GM18867 (cell line): ENCODE measurements at regions not wholly inside any gene's neighbourhood (a gene's known extent, or its start where the extent isn't known, plus 50 kb on each side); places are given as distances from the start of the nearest gene placed in this dataset.
"Not testable (repeated sequence)": the region's sequence is repeated elsewhere in the genome, so short reads cannot be mapped to it uniquely, and the experiment has no call there.

Source experiments
- ATAC-seq: cut with Tn5 transposase; IDR thresholded peaks from one replicate; pipeline ENCODE4 v1.9.1; 2021; ENCODE audit warnings: mild to moderate bottlenecking, moderate library complexity; ENCODE audit not compliant: unreplicated experiment

DNA sequence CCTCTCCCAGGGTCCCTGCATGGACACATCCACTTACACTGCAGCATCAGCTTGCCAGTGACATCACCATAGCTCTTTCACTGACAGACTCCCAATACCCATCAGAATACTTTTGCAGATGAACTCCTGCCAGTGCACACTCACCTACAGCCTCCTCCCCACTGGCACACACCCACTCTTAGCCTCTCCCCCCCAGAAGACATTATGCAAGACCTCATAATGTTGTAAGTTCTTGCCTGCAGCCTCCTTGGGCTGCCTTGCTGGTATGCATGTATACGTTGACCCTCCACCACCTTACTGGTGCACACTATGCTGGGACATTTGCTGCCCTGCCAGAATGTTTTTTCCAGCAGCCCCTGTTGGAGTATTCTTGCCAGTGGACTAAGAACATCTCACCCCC lies 324.2 kb downstream of the AEBP2 start:
- ATAC-seq, result no peak

DNA sequence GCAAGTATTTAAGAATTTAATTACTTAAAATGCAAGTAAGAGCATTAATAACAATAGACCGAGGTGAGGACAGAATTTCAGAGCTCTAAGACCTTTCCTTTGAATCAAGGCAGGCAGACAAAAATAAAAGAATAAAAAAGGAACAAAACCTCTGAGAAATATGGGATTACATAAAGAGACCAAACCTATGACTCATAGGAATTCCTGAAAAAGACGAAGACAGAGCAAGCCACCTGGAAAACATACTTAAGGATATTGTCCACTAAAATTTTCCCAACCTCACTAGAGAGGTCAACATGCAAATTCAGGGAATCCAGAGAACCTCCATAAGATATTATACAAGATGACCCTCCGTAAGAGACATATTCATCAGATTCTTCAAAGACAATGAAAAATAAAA lies 325.1 kb downstream of the AEBP2 start:
- ATAC-seq, result no peak

DNA sequence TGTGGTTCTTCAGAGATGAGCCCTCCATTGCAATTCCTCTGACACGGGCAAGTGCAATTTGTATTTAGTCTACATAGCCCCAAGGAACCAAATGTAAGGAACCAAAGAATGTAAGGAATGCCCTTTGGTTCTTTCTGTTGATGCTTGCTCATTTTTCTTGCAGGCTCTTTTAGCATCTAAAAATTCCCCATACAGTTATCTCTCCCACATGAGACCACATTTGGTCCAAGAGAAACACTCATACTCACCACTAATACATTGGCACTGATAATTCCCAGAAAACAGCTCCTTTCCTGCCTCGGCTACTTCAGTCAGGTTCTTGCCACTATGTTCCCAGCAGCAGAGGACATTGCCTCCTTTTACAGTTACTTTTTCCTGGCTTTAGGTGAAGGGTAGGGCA lies 332.6 kb downstream of the AEBP2 start:
- no peak for ATAC-seq

DNA sequence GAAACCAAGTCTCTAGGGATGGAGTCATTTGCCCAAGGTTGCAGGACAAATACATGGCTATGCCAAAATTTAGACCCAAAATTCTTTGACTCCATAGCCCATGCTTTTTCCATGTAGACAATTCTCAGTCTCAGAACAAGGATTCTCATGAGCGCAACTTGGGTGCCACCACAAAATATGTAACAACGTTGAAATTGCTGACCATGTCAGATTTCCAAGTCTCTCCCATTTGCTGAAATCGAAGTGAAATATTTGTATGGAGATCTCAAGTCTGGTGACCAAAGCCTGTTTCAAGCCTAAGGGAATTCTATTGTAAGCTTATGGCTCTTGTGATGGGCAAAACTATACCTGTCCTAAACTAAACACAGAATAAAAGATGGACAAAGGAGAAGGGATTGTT lies 333.5 kb downstream of the AEBP2 start:
- no peak for ATAC-seq

DNA sequence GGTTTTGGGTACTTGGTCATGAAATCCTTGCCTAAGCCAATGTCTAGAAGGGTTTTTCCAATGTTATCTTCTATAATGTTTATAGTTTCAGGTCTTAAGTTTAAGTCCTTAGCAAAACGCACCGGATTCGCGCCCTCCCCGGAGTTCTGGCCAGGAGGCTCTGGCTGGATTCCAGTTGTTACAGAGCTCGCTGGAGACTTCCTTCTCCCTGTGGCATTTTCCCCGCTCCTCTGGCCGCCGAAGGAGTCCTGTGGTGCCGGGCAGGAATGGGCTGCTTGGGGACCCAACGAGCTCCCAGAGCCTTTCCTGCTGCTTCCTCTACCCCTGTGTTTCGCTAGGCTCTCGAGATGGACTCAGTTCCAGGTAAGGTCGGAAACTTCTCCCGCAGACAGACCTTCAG lies 335.9 kb downstream of the AEBP2 start:
- no peak for ATAC-seq

DNA sequence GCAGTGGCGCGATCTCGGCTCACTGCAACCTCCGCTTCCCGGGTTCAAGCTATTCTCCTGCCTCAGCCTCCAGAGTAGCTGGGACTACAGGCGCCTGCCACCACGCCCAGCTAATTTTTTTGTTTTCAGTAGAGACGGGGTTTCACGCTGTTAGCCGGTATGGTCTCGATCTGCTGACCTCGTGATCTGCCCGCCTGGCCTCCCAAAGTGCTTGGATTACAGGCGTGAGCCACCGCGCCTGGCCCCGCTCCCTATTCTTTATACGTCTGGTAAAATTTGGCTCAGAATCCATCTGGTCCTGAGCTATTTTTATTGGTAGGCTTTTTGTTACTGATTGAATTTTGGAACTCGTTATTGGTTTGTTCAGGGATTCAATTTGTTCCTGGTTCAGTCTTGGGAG lies 336.7 kb downstream of the AEBP2 start:
- ATAC-seq, result not testable (repeated sequence)

DNA sequence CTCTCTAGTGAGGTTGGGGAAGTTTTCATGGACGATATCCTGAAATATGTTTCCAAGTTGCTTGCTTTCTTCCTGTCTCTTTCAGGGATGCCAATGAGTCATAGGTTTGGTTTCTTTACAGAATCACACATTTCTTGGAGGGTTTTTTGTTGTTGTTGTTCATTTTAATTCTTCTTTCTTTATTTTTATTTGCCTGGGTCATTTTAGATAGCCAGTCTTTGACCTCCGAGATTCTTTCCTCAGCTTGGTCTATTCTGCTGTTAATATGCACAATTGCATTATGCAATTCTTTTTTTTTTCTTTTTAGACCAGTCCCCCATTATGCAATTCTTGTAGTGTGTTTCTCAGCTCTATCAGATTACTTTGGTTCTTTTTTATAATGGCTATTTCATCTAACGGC lies 338.9 kb downstream of the AEBP2 start:
- no peak for ATAC-seq

DNA sequence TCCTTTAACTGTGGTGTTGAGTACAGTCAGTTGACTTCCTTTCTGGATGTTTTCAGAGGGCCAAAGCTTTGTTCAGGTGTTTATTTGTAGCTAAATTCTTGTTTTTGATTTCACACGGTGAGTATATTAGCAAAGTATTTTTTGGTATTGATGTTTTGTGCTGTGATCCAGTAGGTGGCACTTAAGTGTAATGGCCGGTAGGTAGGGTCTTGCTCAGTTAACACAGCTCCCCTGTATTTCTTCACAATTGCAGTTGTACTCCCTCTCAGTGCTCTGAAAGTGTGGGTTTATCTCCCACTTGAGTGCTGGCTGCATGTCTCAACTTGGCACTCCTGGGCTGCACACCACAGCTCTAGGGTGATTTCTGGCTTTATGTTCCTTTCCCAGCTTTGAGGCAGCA lies 339.5 kb downstream of the AEBP2 start:
- ATAC-seq, result no peak

DNA sequence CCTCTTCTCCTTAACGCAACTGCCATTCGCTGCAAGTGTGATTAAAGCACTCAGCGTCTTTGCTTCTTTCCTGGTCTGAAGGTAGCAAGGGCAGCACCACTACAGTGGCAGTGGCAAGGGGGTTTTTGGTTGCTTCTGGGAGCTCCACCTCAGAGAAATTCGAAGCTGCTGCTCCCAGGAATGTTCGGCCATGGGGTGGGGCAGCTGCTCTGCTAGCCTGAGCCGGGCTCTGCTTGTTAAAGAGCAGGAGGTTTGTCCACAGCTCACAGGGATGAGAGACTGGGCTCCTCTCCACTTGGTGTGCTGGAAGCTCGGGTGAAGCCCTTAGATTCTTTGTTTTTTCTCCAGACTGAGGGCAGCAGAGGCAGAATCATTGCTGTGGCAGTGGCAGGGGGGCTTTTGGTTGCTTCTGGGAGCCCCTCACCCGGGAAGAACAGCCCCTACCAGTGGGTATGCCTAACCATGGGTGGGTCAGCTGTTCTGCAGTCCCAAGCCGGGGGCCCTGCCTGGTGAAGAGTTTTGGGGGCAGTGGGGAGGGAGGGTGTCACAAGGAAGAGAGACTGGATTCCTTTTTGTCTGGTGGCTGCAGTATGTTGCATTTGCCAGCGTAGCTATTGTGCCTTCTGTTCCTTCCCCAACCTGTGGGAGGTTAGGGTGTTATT lies 340.2 kb downstream of the AEBP2 start:
- ATAC-seq, result no peak

DNA sequence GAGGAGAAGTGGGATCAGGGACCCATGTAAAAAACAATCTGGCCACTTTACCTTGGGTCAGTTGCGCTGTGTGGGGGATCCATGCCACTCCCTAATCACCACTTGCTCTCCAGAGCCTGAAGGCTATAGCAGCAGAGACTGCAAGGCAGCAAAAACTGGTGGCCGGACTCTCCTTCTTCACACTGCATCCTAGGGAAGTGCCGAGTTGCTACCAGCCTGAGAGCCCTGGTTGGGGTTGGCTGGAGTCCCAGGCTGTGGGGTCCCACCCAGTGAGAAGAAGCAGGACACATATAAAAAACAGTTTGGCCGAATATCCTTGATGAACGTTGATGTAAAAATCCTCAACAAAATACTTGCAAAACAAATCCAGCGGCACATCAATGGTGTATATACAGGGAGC lies 341.2 kb downstream of the AEBP2 start:
- ATAC-seq, result no peak

DNA sequence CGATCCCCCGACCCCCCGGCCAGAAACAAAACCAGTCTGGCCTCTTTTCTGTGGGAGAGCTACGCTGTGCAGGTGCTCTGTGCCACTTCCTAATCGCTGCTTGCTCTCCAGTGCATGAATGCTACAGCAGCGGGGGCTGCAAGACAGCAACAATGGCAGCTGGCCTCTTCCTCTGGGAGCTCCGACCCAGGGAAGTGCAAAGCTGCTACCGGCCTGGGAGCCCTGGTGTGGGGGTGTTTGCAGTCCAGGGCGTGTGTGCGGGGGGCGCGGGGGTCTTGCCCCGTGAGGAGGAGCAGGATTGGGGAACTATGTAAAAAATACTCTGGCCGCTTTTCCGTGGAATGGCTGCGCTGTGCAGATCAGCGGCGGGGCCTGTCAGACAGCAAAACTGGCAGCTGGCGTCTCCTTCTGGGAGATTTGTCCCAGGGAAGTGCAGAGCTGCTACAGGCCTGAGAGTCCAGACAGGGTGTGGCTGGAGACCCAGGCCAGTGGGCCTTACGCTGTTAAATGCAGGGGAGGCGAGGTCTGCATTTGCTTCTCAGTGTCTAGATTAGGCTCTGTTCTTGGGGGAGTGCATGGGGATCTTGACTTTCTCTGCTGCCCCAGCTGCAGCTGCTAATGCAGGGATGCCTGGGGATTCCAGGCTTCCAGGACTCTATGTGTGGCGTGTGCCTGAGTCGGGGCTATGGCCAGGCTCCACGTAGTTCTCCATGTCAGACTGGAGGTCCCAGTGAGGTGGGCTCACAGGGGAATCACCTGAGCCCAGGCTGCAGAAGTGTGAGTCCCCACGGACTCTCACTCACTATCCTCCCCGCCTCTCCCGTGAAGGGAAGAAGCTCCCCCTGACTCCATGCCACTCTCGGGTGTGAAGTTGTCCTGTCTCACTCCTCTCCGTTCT lies 344.5 kb downstream of the AEBP2 start:
- no peak for ATAC-seq

DNA sequence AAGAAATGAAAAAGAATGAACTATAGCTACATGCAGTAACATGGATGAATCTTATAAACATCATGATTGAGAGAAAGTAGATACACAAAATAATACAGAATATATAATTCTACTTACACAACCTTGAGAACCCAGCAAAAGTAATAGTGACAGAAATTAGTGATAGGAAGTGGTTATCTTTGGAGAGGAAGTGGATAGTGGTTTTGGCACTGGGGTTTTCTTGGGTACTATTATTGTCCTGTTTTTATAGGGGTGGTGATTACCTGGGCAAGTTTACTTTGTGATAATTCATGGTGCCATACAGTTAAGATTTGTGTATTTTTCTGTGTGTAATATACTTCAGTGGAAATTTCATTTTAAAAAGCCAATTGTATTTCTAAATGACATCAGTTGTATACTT lies 352.7 kb downstream of the AEBP2 start:
- no peak for ATAC-seq

DNA sequence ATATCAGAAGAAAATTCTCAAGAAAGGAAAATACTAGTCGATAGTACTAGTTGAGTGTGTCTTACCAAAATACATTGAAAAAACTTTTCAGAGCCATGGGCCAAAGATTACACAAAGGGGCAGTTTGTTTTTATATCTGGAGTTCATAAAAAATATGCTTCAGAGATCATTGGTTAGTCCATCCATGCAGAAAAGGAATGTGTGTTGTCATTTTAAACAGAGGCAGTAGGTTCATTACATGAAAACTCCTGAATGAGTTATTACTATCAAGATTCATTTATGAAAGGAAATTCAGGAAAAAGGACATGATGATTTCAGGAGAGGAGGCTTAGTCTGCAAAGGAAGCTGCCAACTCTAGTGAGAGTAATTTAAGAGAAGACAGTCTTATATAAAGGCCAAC lies 354.8 kb downstream of the AEBP2 start:
- ATAC-seq, result no peak

DNA sequence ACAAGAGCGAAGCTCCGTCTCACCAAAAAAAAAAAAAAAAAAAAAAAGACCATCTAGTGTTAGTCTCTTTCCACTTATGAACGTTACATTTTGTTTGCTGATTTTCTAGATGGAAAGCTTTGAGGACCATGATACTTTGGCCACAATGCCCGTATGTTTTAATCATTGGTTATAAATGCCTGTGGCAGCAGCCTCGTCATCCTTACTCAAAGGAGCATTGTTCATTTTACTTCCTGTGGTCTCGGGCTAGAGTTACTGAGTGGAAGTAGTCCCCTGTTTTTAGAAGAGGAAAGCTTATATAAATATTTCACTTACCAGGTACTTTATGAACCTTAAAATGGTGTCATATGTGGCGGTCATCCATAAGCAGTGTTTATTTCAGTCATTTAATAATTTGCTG lies 359.9 kb downstream of the AEBP2 start:
- ATAC-seq, result no peak

DNA sequence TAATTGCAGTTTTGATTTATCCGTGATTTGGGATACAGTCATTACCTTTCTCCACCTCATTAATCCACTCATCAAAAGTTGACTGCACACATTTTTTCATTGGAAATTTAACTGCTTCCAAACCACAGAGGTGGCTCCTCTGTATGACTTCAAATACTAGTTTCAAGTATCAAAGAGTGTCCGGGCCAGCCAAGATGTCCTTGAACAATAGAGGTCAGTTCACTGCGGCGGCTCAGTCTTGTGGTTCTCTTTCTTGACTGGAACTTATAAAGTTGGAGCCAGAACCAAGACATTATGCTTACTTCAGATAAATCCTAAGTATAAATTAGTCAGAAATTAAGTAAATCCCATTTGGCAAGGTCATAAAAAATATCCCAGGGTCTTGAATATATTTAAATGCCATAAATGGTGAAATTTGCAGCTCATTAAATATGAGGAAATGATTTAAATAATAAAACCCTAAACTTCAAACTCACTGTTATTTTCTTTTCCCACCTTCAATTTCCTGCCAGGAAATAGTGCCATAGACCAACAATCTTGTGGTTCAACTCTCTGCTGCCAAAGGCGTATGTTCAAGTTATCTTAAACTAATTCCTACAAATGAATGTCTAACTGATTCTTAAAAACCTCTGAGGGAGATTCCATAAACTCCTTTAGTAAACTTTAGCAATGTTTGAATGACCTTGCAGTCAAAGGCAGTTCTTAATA lies 360.8 kb downstream of the AEBP2 start:
- ATAC-seq, result no peak

DNA sequence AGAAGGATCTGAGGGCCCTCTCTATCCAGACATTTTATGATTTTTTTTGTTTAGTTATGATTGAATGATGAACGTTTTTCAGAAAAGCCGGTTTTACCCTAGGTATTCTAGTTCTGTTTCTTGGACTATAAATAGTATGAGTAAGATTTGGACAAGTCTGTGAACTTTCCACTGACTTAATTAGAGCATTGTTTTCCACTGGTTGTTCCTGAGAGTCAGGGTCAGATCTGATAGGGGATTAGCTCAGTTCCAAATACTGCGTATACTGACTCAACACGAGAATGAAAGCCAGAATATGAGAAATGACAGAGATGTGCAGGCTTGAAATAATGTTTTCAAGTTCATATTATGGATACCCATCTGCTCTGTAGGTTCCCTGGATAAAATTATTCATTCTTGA lies 361.6 kb downstream of the AEBP2 start:
- no peak for ATAC-seq

DNA sequence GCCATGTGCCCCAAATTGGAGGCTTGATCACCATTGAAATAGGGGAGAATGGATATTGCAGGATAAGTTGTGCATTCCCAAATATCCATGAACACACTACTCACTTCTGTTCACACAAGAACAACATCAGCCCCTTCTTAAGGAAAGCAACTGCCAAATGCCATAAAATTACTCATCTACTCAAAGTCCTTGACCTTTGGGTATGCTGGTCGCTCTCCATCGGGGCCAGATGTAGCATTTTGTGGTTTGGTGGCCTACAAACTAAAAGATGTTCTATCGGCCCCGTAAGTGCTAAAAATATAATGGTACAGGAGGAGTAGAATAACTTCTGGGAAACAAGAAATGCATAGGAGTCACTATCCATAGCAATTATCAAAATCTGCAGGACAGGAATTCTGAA lies 362.6 kb downstream of the AEBP2 start:
- ATAC-seq, result no peak

DNA sequence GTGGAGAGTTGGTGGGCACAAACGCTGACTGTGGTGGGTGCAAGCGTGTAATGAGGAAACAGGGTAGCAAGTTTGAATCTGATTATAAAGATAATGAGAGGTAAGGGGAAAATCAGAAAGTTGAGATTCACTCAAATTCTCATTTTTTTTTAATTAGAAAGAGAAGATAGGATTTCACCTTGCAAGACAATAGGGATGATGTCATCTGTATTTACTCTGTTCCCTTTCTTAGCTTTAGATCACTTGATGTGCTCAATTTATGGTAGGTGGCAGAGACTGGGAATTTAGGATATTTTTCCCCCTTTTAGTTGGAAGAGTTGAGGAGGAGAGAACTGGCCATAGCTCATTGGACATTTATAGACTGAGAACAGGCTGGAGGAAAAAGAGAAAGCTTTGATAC lies 363.6 kb downstream of the AEBP2 start:
- no peak for ATAC-seq

DNA sequence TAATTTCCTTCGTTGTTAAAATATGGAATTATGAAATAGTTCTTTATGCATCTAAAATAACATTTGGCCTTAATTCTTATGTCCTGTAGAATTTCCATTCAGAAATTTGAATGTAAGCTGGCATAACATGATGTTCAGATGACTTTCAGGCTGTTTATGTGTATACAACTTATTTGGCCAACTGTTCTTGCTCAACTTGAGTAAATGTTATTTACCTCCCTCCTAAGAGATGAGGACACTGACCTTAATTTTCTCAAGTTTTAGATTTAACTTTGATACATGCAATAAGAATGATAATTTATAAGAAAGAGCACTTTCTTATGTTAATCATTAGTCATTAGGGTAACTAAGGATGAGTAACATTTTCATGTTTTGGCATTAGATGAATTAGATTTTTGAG lies 365.4 kb downstream of the AEBP2 start:
- no peak for ATAC-seq

DNA sequence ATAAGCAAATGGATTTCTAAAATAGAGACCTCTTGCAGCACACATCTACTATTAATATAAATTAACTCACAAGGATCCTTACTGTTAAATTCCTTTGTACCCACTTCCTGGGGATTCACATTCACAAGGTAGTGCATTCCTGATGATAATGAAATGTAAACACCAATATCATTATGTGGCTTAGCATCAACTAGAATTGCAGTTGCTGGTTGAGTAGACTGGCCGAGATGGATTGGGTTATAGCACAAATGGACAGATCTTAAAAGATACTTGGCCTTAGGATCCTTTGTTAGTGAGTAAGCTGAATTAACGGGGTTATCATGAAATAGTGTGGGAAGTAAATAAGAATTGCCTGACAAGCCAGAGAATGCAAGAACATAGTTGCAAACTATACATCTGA lies 369.1 kb downstream of the AEBP2 start:
- ATAC-seq, result no peak

DNA sequence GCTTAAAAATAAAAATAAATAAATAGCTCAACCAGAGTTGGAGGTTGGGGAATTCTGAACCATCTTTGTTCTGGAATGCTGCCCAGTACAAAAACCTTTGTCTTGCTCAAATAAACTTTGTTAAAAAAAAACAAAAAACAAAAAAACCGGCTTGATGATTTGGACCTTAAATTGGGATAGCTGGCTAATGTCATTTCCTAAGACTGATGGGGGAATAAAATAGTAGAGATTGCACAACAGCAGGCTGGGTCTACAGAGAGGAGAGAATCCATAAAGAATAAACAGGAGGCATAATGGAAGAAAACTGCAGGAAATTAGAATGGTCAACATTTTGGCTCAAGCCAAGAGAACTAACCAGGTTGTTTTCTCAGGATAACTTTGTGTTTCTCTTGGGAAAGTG lies 370.9 kb downstream of the AEBP2 start:
- no peak for ATAC-seq

DNA sequence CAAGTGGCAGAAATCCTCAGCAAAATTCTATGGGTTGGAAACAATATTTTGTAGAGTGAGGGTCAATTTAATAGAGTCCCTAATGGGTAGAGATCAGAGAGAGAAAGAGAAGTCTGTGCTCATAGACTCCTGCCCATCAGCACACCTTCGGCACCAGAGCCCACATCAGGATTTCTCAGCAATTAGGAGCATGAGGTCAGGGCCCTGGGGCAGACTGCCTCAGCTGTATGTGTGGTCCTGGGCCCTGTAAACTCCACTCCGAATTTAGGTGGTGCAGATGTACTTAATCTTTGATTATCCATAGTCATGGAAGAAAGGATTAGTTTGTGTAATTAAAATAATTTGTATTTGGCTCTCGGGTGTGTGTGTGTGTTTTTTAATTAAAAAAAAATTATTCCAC lies 372.6 kb downstream of the AEBP2 start:
- no peak for ATAC-seq
